ENCODE measurements at regions not wholly inside any gene's neighbourhood (a gene's known extent, or its start where the extent isn't known, plus 50 kb on each side); places are given as distances from the start of the nearest gene placed in this dataset.

DNA sequence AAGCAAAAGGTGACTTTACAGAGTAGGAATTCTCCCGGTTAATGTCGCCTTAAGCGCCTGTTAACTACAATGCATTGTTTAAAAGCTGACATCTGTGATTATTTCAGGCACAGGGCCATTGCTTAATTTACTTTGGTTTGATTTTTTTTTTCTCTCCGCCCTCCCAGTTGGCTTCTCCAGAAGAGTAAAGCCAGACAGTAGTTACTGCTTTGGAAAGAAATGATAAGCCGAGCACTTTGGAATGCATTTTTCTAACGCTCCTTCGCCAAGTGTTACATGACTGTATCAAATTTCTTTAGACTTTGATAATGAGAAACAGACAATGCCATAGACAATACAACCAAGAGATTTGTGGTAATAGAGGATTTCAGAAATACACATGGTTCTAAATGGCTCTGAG lies 383.0 kb upstream of the TENM3 start:
- FAIRE-seq: no peak
- POLR2A ChIA-PET: no interaction called here
- CTCF ChIA-PET (ENCODE audit: low intra/inter-chr PET ratio, low total read pairs): no interaction called here
- TF ChIP-seq HOXA3 (CRISPR knock-in tag; IDR thresholded peaks at IDR 0.05) (no peak), REPIN1 (CRISPR knock-in tag; IDR thresholded peaks at IDR 0.05; ENCODE audit: borderline replicate concordance, low read depth) (no peak), ZNF30 (CRISPR knock-in tag; IDR thresholded peaks at IDR 0.05) (no peak), STAT5B (CRISPR knock-in tag; IDR thresholded peaks at IDR 0.05) (no peak), POGZ (CRISPR knock-in tag; IDR thresholded peaks at IDR 0.05) (no peak), ARID3A (IDR thresholded peaks at IDR 0.05; ENCODE audit: low read depth, low read length) (no peak), SNAPC5 (CRISPR knock-in tag; IDR thresholded peaks at IDR 0.05; ENCODE audit: borderline replicate concordance) (no peak), KDM6A (CRISPR knock-in tag; IDR thresholded peaks at IDR 0.05; ENCODE audit: low read depth) (no peak), GABPB1 (CRISPR knock-in tag; IDR thresholded peaks at IDR 0.05) (no peak), HNRNPH1 (optimal IDR thresholded peaks at IDR 0.05; ENCODE audit: low read depth, low read length) (no peak), LCORL (IDR thresholded peaks at IDR 0.05) (no peak), LCORL (CRISPR knock-in tag; IDR thresholded peaks at IDR 0.05) (no peak), RARG (CRISPR knock-in tag; IDR thresholded peaks at IDR 0.05; ENCODE audit: low read depth) (no peak)
- TF ChIP-seq, protein P1, sequence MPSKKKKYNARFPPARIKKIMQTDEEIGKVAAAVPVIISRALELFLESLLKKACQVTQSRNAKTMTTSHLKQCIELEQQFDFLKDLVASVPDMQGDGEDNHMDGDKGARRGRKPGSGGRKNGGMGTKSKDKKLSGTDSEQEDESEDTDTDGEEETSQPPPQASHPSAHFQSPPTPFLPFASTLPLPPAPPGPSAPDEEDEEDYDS (CRISPR knock-in tag; IDR thresholded peaks at IDR 0.05): no peak
- TF ChIP-seq, protein P2, sequence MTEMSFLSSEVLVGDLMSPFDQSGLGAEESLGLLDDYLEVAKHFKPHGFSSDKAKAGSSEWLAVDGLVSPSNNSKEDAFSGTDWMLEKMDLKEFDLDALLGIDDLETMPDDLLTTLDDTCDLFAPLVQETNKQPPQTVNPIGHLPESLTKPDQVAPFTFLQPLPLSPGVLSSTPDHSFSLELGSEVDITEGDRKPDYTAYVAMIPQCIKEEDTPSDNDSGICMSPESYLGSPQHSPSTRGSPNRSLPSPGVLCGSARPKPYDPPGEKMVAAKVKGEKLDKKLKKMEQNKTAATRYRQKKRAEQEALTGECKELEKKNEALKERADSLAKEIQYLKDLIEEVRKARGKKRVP (CRISPR knock-in tag; IDR thresholded peaks at IDR 0.05): no peak
- TF ChIP-seq, protein P3, sequence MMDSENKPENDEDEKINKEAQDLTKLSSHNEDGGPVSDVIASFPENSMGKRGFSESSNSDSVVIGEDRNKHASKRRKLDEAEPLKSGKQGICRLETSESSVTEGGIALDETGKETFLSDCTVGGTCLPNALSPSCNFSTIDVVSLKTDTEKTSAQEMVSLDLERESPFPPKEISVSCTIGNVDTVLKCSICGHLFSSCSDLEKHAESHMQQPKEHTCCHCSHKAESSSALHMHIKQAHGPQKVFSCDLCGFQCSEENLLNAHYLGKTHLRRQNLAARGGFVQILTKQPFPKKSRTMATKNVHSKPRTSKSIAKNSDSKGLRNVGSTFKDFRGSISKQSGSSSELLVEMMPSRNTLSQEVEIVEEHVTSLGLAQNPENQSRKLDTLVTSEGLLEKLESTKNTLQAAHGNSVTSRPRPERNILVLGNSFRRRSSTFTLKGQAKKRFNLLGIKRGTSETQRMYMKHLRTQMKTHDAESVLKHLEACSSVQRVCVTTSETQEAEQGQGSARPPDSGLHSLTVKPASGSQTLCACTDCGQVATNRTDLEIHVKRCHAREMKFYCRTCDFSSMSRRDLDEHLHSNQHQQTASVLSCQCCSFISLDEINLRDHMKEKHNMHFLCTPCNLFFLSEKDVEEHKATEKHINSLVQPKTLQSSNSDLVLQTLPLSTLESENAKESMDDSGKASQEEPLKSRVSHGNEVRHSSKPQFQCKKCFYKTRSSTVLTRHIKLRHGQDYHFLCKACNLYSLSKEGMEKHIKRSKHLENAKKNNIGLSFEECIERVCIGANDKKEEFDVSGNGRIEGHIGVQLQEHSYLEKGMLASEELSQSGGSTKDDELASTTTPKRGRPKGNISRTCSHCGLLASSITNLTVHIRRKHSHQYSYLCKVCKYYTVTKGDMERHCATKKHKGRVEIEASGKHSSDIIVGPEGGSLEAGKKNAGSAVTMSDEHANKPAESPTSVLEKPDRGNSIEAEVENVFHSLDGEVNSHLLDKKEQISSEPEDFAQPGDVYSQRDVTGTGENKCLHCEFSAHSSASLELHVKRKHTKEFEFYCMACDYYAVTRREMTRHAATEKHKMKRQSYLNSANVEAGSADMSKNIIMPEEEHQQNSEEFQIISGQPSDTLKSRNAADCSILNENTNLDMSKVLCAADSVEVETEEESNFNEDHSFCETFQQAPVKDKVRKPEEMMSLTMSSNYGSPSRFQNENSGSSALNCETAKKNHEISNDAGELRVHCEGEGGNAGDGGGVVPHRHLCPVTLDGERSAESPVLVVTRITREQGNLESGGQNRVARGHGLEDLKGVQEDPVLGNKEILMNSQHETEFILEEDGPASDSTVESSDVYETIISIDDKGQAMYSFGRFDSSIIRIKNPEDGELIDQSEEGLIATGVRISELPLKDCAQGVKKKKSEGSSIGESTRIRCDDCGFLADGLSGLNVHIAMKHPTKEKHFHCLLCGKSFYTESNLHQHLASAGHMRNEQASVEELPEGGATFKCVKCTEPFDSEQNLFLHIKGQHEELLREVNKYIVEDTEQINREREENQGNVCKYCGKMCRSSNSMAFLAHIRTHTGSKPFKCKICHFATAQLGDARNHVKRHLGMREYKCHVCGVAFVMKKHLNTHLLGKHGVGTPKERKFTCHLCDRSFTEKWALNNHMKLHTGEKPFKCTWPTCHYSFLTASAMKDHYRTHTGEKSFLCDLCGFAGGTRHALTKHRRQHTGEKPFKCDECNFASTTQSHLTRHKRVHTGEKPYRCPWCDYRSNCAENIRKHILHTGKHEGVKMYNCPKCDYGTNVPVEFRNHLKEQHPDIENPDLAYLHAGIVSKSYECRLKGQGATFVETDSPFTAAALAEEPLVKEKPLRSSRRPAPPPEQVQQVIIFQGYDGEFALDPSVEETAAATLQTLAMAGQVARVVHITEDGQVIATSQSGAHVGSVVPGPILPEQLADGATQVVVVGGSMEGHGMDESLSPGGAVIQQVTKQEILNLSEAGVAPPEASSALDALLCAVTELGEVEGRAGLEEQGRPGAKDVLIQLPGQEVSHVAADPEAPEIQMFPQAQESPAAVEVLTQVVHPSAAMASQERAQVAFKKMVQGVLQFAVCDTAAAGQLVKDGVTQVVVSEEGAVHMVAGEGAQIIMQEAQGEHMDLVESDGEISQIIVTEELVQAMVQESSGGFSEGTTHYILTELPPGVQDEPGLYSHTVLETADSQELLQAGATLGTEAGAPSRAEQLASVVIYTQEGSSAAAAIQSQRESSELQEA (CRISPR knock-in tag; IDR thresholded peaks at IDR 0.05; ENCODE audit: not compliant biosample characterization): no peak

More for the DNA sequence above, 383.0 kb upstream of the TENM3 start:
- ATAC-seq (no peak), DNase-seq (ENCODE audit: low spot score) (no peak)
- H3K9ac ChIP-seq (ENCODE audit: insufficient read depth, low read depth, low read length): no peak overlapping the region
- H3K36me3 ChIP-seq (replicated peaks in 1 of 2; ENCODE audit: control insufficient read depth in 1 of 2, insufficient read depth in 2 of 2, low read length in 2 of 2): no peaks in the 10 kb centered on the region
- no peaks in the 10 kb centered on the region for H3K9me3 ChIP-seq (ENCODE audit: low read length)
- H3K4me3 ChIP-seq (replicated peaks in 1 of 3; ENCODE audit: insufficient read depth in 1 of 3, low read depth in 2 of 3, low read length in 3 of 3): no peak overlapping the region
- 51% methylated on average over 7 of the region's 7 CpGs for WGBS (ENCODE audit: low lambda C conversion rate)
- H3K27me3 ChIP-seq (ENCODE audit: control insufficient read depth in 1 of 2, insufficient read depth in 2 of 2, low read length in 2 of 2): no peaks in the 10 kb centered on the region; a peak in 1 of 5 replicates
- H3K4me1 ChIP-seq (ENCODE audit: insufficient read depth, low read length): no peaks in the 10 kb centered on the region
- BruUV-seq (replicated peaks): no TSS peak
- no peak overlapping the region for H3K27ac ChIP-seq (ENCODE audit: extremely low read length, insufficient read depth, low read length)
- in situ Hi-C loops (cut with HindIII; ENCODE audit: extremely low pct_ligation_motif_present, low pct_unique_long_range_greater_than_20kb): no loop called here
- no peaks in the 10 kb centered on the region for H4K20me1 ChIP-seq (ENCODE audit: insufficient read depth, low read length)
- no peak overlapping the region for H3K4me2 ChIP-seq (ENCODE audit: low read depth, low read length)
- H3K79me2 ChIP-seq (ENCODE audit: insufficient read depth, low read length): no peaks in the 10 kb centered on the region
- H2AFZ ChIP-seq (ENCODE audit: low read length): no peak overlapping the region
- intact Hi-C loops (cut with micrococcal nuclease; ENCODE audit: unreplicated experiment): no loop called here

Data from HepG2 (cell line).